MCF 10A (cell line): ENCODE measurements at regions not wholly inside any gene's neighbourhood (a gene's known extent, or its start where the extent isn't known, plus 50 kb on each side); places are given as distances from the start of the nearest gene placed in this dataset.

Source experiments
- BruUV-seq: library from RNA; stranded (reverse); fragments of 400-500 nt; replicated peaks from 2 replicates; lab custom pipeline; 2021; lab: Mats Ljungman, UMichigan
- CTCF ChIA-PET: fragments of 300-600 bp; sonication (Branson Sonifier 250); formaldehyde crosslinking; extraction: SDS; loops from one replicate; lab custom pipeline; 2021; ENCODE audit warnings: antibody characterized with exemption, inconsistent platforms; lab: Yijun Ruan, JAX
- POLR2A ChIA-PET: fragments of 300-600, 350-650 bp; sonication (Branson Sonifier 250); formaldehyde crosslinking; extraction: SDS; loops from one replicate; lab custom pipeline; 2020; ENCODE audit warnings: antibody characterized with exemption, inconsistent platforms; lab: Yijun Ruan, JAX
- DNase-seq: peaks from one replicate; pipeline ENCODE4 v3.0.0-alpha.2; 2018; ENCODE audit not compliant: unreplicated experiment
- H3K27ac Mint-ChIP-seq: one replicate; pipeline ENCODE4 v1.8.0; 2022; ENCODE audit warnings: mild to moderate bottlenecking, low read depth, mixed read lengths; ENCODE audit not compliant: unreplicated experiment
- H3K27me3 Mint-ChIP-seq: one replicate; pipeline ENCODE4 v1.8.0; 2022; ENCODE audit warnings: mixed read lengths; ENCODE audit not compliant: insufficient read depth, unreplicated experiment
- H3K36me3 Mint-ChIP-seq: one replicate; pipeline ENCODE4 v1.8.0; 2022; ENCODE audit warnings: mild to moderate bottlenecking, moderate library complexity, mixed read lengths; ENCODE audit not compliant: insufficient read depth, unreplicated experiment
- H3K4me1 Mint-ChIP-seq: one replicate; pipeline ENCODE4 v1.8.0; 2022; ENCODE audit warnings: mixed read lengths; ENCODE audit not compliant: insufficient read depth, unreplicated experiment
- H3K4me3 Mint-ChIP-seq: one replicate; pipeline ENCODE4 v1.8.0; 2022; ENCODE audit warnings: mild to moderate bottlenecking, moderate library complexity, mixed read lengths; ENCODE audit not compliant: unreplicated experiment
- H3K9me3 Mint-ChIP-seq: one replicate; pipeline ENCODE4 v1.8.0; 2022; ENCODE audit warnings: mixed read lengths; ENCODE audit not compliant: unreplicated experiment
- intact Hi-C: fragments of 100-400 bp; cut with micrococcal nuclease; formaldehyde crosslinking; loops from 2 replicates; pipeline ENCODE4 v1.14.1; 2022
- TF ChIP-seq, protein P1 (sequence below): fragments of 200-600 bp; IDR thresholded peaks from one replicate; pipeline ENCODE4 v1.8.0; 2022; ENCODE audit warnings: antibody characterized with exemption, mild to moderate bottlenecking; ENCODE audit not compliant: unreplicated experiment

GRCh38 chr1:209202830-209203532, 380.5 kb upstream of the CAMK1G start:
- peak; percentile 92 for DNase-seq
- Mint-ChIP-seq H3K27me3 (no peaks in the 10 kb centered on the region), H3K27ac (no peak overlapping the region), H3K4me1 (no peaks in the 10 kb centered on the region), H3K9me3 (no peaks in the 10 kb centered on the region), H3K36me3 (no peaks in the 10 kb centered on the region), H3K4me3 (no peak overlapping the region)
- POLR2A ChIA-PET: interaction anchor here (0.7 to 2.5 kb wide), 6 partner anchors 44 to 550 kb away, joined by 3 to 19 read pairs (median 3); no protein-coding TSS in a partner anchor
- no TSS peak for BruUV-seq
- TF ChIP-seq, protein P1, sequence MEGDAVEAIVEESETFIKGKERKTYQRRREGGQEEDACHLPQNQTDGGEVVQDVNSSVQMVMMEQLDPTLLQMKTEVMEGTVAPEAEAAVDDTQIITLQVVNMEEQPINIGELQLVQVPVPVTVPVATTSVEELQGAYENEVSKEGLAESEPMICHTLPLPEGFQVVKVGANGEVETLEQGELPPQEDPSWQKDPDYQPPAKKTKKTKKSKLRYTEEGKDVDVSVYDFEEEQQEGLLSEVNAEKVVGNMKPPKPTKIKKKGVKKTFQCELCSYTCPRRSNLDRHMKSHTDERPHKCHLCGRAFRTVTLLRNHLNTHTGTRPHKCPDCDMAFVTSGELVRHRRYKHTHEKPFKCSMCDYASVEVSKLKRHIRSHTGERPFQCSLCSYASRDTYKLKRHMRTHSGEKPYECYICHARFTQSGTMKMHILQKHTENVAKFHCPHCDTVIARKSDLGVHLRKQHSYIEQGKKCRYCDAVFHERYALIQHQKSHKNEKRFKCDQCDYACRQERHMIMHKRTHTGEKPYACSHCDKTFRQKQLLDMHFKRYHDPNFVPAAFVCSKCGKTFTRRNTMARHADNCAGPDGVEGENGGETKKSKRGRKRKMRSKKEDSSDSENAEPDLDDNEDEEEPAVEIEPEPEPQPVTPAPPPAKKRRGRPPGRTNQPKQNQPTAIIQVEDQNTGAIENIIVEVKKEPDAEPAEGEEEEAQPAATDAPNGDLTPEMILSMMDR: peak; percentile 90
- CTCF ChIA-PET: interaction anchor here (0.5 to 16.8 kb wide), 140 partner anchors 7 to 1504 kb away, joined by 3 to 387 read pairs (median 4); partner anchors contain the start of gene PLXNA2
- intact Hi-C loops: loop anchor here (1.0 to 5.0 kb wide), 8 partner anchors 45 to 363 kb away; no protein-coding TSS in a partner anchor

DNA sequence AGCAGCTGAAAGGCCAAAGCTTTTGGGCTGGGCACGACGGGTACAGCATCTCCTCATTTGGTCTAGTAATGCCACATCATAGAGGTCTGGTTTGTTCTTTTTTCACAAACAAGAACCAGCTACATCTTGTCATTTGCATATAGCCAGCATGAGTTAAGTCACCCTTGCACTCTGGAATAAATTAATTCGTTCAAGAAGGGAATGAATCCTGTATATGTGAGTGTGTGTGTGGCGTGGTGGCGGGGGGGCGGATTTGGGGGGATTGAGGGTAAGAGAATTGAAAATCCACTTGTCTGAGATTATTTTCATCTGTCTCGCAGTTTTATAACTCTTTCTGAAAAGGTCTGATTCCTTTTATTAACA, 380.0 kb upstream of the CAMK1G start:
- ChIA-PET POLR2A (interaction anchor here (1.6 to 2.5 kb wide), 2 partner anchors 44 to 231 kb away, joined by 3 to 19 read pairs; no protein-coding TSS in a partner anchor), CTCF (interaction anchor here (0.5 to 16.8 kb wide), 112 partner anchors 8 to 1505 kb away, joined by 3 to 387 read pairs (median 5); partner anchors contain the start of gene PLXNA2)
- Mint-ChIP-seq H3K27ac (no peak overlapping the region), H3K36me3 (no peaks in the 10 kb centered on the region), H3K27me3 (no peaks in the 10 kb centered on the region), H3K4me3 (no peak overlapping the region), H3K4me1 (no peaks in the 10 kb centered on the region), H3K9me3 (no peaks in the 10 kb centered on the region)
- intact Hi-C loops: loop anchor here (1.0 to 5.0 kb wide), 7 partner anchors 45 to 363 kb away; no protein-coding TSS in a partner anchor
- no peak for DNase-seq
- TF ChIP-seq, protein P1: no peak
- BruUV-seq: no TSS peak

DNA sequence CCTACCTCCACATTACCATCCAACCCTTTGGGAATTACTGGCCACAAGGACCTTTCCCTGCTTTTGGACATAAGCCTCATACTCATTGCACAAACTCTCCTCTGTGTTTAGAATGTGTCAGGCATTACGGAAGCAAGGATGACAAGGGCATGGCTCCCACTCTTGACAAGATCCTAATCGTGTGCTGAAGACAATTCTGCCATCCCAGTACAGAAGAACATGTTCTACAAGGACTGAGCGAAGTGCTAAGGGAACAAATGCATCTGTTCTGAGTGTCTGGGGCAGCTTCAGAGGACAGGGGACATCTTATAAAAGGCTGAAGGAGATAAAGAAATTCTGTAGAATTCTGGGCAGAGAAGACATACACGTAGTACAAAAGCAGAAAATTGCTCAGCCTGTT, 378.5 kb upstream of the CAMK1G start:
- TF ChIP-seq, protein P1: no peak
- Mint-ChIP-seq H3K36me3 (no peaks in the 10 kb centered on the region), H3K27me3 (no peaks in the 10 kb centered on the region), H3K4me3 (no peak overlapping the region), H3K9me3 (no peaks in the 10 kb centered on the region), H3K4me1 (no peaks in the 10 kb centered on the region), H3K27ac (no peak overlapping the region)
- no peak for DNase-seq
- intact Hi-C loops: no loop called here
- no TSS peak for BruUV-seq
- ChIA-PET POLR2A (interaction anchor here (0.6 to 0.7 kb wide), 2 partner anchors 165 to 271 kb away, joined by 3 read pairs; no protein-coding TSS in a partner anchor), CTCF (interaction anchor here (0.6 to 16.8 kb wide), 14 partner anchors 9 to 735 kb away, joined by 3 to 387 read pairs (median 42); no protein-coding TSS in a partner anchor)

DNA sequence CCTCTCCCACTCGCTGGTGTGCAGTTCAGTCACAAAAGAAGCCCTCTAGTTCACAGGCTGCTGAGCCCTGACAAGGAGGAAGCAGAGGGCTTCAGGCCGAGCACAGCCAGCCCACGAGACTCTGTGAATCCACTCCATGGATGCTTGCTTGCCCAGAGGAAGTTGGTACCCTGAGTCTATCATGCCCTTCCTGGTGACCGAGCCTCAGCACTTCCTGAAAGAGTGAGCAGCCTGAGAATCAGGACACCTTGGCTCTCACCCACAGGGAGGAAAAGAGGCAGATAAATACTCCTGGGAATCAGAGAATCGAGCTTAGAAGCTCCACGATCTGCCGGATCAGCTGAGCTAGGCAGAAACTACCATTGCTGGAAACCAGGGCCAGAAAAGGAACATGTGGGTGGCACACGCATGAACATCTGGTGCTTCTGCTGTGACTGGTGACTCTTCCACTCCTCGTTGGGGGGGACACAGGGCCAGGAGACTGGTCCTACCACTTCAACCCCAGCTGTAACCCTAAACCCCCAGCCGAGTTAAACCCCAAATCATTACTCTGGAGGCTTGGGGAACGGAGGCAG, 376.3 kb upstream of the CAMK1G start:
- Mint-ChIP-seq H3K9me3 (no peaks in the 10 kb centered on the region), H3K4me3 (peak overlapping the region; percentile 62), H3K27me3 (peaks cover under 1% of the 10 kb centered on the region), H3K36me3 (no peaks in the 10 kb centered on the region), H3K4me1 (no peaks in the 10 kb centered on the region), H3K27ac (no peak overlapping the region)
- TF ChIP-seq, protein P1: no peak
- no TSS peak for BruUV-seq
- POLR2A ChIA-PET: interaction anchor here (1.0 to 3.1 kb wide), 12 partner anchors 22 to 964 kb away, joined by 3 to 21 read pairs (median 7); partner anchors contain the start of gene PLXNA2
- intact Hi-C loops: loop anchor here (1.0 kb wide), 3 partner anchors 228 to 963 kb away; partner anchors contain the start of gene PLXNA2
- no peak for DNase-seq
- CTCF ChIA-PET: interaction anchor here (0.6 to 16.8 kb wide), 158 partner anchors 9 to 1798 kb away, joined by 3 to 387 read pairs (median 5); partner anchors contain the start of gene PLXNA2
